ENCODE measurements at regions not wholly inside any gene's neighbourhood (a gene's known extent, or its start where the extent isn't known, plus 50 kb on each side); places are given as distances from the start of the nearest gene placed in this dataset.

DNA sequence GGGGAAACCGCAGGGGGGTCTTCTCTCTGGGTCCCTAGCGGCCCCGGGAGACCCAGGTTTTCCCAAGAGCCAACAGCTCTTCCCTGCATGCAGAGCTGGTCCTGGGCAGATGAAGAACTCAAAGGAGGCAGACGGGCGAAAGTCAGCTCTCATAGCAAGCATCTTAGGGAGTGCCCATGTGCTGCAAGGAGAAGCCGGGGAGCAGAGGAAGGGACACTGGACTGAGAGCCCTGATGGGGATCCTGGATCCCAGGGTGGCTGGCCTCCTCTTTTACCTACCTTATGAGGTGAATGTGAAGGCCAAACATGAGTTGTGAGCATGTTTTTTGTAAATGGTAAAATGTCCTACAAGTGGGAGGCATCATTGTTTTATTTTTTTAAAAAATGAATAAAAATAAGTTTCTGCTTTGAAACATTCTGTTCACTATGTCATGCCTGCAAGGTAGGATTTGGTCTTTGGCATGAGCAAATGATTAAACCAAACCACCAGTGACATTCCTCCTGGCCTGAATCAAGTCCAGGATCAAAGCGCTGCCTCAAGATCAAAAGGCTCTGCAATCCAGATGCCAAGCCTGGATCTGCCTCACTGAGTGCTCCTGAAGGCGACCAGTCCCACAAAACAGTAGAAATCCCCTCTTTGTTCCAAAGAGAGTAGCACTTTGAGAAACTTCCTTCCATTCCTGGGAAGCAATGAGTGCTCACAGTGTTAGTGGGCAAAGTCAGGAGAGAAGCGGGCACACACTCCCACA is 92.2 kb upstream of the SERP2 start:
- no peak overlapping the region for H3K4me3 Mint-ChIP-seq
- ATAC-seq (ENCODE audit: low read depth): no peak
- peaks cover 8% of the 10 kb centered on the region for H3K36me3 Mint-ChIP-seq
- DNase-seq: no peak
- H3K4me1 Mint-ChIP-seq: peaks cover 11% of the 10 kb centered on the region
- H3K9me3 Mint-ChIP-seq: peaks cover 7% of the 10 kb centered on the region
- peaks cover 16% of the 10 kb centered on the region for H3K27me3 Mint-ChIP-seq
- H3K27ac Mint-ChIP-seq: no peak overlapping the region
- POLR2A ChIA-PET: no interaction called here

- ATAC-seq (ENCODE audit: low read depth) (no peak), DNase-seq (no peak)
- Mint-ChIP-seq H3K27ac (no peak overlapping the region), H3K9me3 (no peaks in the 10 kb centered on the region), H3K4me3 (no peak overlapping the region), H3K4me1 (no peaks in the 10 kb centered on the region), H3K36me3 (no peaks in the 10 kb centered on the region), H3K27me3 (peaks cover 16% of the 10 kb centered on the region)
- POLR2A ChIA-PET: no interaction called here
These were observed 90.0 kb upstream of the SERP2 start for GRCh38 chr13:44283600-44283999.

DNA sequence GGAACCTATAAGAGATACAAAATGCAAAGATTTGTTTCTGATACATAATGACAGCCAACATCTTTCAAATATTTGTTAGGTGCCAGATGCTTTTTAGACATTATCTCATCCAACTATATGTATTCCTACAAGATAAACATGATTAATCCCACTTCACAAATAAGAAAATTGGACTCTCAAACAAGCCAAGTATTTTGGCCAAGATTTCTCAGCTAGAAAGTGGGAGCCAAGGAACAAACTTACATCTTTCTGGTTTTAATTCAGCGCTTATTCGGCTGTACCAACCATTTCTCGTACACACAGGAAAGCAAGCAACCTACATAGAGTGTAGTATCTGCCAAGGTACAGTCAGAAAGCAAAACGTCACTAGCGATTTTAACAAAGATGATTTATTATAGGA is 85.7 kb upstream of the SERP2 start:
- Mint-ChIP-seq H3K4me3 (no peak overlapping the region), H3K9me3 (peaks cover 4% of the 10 kb centered on the region), H3K36me3 (no peaks in the 10 kb centered on the region), H3K27me3 (peaks cover 21% of the 10 kb centered on the region), H3K27ac (no peak overlapping the region), H3K4me1 (no peaks in the 10 kb centered on the region)
- DNase-seq (no peak), ATAC-seq (ENCODE audit: low read depth) (no peak)
- POLR2A ChIA-PET: no interaction called here

GRCh38 chr13:44292545-44292944 is 81.1 kb upstream of the SERP2 start:
- H3K27me3 Mint-ChIP-seq: peaks cover 11% of the 10 kb centered on the region
- no peak for ATAC-seq (ENCODE audit: low read depth)
- no peaks in the 10 kb centered on the region for H3K36me3 Mint-ChIP-seq
- H3K27ac Mint-ChIP-seq: no peak overlapping the region
- POLR2A ChIA-PET: no interaction called here
- peaks cover 7% of the 10 kb centered on the region for H3K9me3 Mint-ChIP-seq
- DNase-seq: no peak
- H3K4me3 Mint-ChIP-seq: no peak overlapping the region
- no peaks in the 10 kb centered on the region for H3K4me1 Mint-ChIP-seq

GRCh38 chr13:44293374-44293773 is 80.2 kb upstream of the SERP2 start:
- no peak overlapping the region for H3K27ac Mint-ChIP-seq
- H3K4me1 Mint-ChIP-seq: no peaks in the 10 kb centered on the region
- DNase-seq (no peak), ATAC-seq (ENCODE audit: low read depth) (no peak)
- H3K4me3 Mint-ChIP-seq: no peak overlapping the region
- peaks cover 7% of the 10 kb centered on the region for H3K9me3 Mint-ChIP-seq
- POLR2A ChIA-PET: no interaction called here
- no peaks in the 10 kb centered on the region for H3K36me3 Mint-ChIP-seq
- peaks cover 11% of the 10 kb centered on the region for H3K27me3 Mint-ChIP-seq

- Mint-ChIP-seq H3K9me3 (peaks cover 7% of the 10 kb centered on the region), H3K4me1 (no peaks in the 10 kb centered on the region), H3K27ac (no peak overlapping the region), H3K4me3 (no peak overlapping the region), H3K27me3 (peaks cover 13% of the 10 kb centered on the region), H3K36me3 (no peaks in the 10 kb centered on the region)
- POLR2A ChIA-PET: no interaction called here
- no peak for ATAC-seq (ENCODE audit: low read depth)
- DNase-seq: no peak
These were observed 79.5 kb upstream of the SERP2 start for GRCh38 chr13:44293908-44294735.

DNA sequence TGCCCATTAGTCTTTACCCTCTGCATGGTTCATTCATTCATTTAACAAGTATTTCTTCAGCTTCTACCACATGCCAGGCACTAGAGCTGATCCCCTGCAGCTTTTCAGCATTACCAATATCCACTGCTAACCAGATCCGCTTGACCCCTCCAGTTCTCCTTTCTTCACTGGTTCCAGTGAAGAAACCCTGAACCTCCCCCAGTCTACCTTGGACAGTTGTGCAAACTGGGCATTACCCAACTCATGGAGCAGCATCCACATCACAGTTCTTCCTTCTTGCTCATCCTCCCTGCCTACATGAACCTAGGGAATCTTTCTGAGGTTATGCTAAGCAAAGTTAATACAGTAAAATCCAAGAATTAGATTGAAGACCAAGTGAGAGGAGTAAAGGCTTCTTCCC is 78.7 kb upstream of the SERP2 start:
- H3K27ac Mint-ChIP-seq: no peak overlapping the region
- ATAC-seq (ENCODE audit: low read depth) (no peak), DNase-seq (no peak)
- no peaks in the 10 kb centered on the region for H3K36me3 Mint-ChIP-seq
- H3K4me1 Mint-ChIP-seq: no peaks in the 10 kb centered on the region
- peaks cover 10% of the 10 kb centered on the region for H3K27me3 Mint-ChIP-seq
- peaks cover 7% of the 10 kb centered on the region for H3K9me3 Mint-ChIP-seq
- POLR2A ChIA-PET: no interaction called here
- H3K4me3 Mint-ChIP-seq: no peak overlapping the region

DNA sequence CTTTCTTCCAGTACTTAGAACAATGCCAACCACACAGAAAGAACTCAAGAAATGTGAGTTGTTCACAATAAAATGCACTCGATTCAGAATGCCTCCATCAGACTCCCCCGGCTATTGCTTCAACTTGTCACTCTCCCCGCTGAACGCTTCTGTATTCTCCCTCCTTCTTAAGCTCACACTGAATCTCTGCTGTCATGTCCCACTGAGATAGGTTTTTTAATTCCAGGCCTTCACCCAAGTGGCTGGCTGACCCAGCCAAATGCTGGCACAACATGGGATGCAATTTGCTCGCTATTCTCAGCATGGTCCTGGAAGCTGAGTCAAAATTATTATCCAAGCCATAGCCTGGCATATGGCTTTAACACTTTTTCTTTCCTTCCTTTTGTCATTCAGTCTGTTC is 76.8 kb upstream of the SERP2 start:
- Mint-ChIP-seq H3K36me3 (no peaks in the 10 kb centered on the region), H3K9me3 (peaks cover 11% of the 10 kb centered on the region), H3K27ac (no peak overlapping the region), H3K4me1 (peaks cover 3% of the 10 kb centered on the region), H3K27me3 (peaks cover 3% of the 10 kb centered on the region), H3K4me3 (no peak overlapping the region)
- POLR2A ChIA-PET: no interaction called here
- ATAC-seq (ENCODE audit: low read depth) (no peak), DNase-seq (no peak)

DNA sequence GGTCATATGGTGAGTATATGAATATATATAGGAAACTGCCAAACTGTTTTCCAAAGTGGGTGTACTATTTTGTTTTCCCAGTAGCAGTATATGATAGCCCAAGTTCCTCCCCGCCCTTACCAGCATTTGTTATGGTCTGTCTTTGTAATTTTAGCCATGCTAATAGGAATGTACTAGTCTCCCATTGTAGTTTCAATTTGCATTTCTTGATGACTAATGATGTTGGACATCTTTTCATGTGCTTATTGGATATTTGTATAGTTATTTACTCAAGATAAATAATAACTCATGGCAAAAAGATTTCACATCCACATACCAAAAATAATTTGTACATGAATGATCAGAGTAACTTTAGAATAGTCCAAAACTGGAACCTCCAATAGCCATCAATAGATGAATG is 75.3 kb upstream of the SERP2 start:
- ATAC-seq (ENCODE audit: low read depth) (no peak), DNase-seq (no peak)
- Mint-ChIP-seq H3K4me1 (peaks cover 3% of the 10 kb centered on the region), H3K27ac (no peak overlapping the region), H3K4me3 (no peak overlapping the region), H3K36me3 (no peaks in the 10 kb centered on the region), H3K27me3 (peaks cover 3% of the 10 kb centered on the region), H3K9me3 (peaks cover 9% of the 10 kb centered on the region)
- POLR2A ChIA-PET: no interaction called here

DNA sequence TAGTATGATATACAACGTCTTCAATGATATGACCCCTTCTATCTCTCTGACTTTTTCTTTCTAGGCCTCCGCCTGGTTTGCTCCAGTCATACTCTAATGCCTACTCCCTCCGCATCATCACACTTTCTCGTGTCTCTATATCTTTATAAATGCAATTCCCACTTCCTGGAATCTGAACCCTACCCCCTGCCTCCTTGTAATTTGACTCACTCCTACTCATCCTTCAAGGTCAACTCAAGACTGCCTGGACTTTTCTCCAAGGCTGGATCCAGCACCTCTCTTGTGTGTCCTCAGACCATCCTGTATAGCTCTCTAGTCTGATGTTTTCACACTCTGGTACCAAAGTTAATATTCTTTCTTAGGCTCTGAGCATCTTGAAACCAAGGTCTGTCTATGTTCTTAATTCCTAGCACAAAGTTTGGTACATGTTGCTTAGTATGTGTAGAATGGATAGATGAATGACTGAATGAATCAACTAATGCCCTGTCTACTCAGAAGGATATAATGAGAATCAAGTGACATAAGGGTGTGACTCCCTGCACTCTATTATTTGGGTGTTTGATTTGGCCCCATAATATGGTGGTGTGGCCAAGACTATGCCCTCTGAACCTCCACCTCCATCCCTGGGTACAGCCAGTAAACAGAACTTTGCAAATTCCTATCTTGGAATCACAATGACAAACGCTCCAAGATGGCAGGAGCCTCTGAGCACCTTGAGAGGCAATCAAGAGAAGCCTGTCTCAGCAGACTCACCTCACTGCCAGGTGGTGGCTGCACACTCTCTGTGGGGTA is 74.3 kb upstream of the SERP2 start:
- ATAC-seq (ENCODE audit: low read depth): no peak
- Mint-ChIP-seq H3K4me3 (no peak overlapping the region), H3K9me3 (peaks cover 9% of the 10 kb centered on the region), H3K27me3 (peaks cover 3% of the 10 kb centered on the region), H3K36me3 (no peaks in the 10 kb centered on the region), H3K4me1 (peaks cover 3% of the 10 kb centered on the region), H3K27ac (no peak overlapping the region)
- POLR2A ChIA-PET: no interaction called here
- no peak for DNase-seq

- H3K36me3 Mint-ChIP-seq: no peaks in the 10 kb centered on the region
- POLR2A ChIA-PET: no interaction called here
- H3K9me3 Mint-ChIP-seq: peaks cover 6% of the 10 kb centered on the region
- H3K27me3 Mint-ChIP-seq: peaks cover 5% of the 10 kb centered on the region
- no peak overlapping the region for H3K27ac Mint-ChIP-seq
- peaks cover 5% of the 10 kb centered on the region for H3K4me1 Mint-ChIP-seq
- ATAC-seq (ENCODE audit: low read depth): no peak
- no peak overlapping the region for H3K4me3 Mint-ChIP-seq
- no peak for DNase-seq
These were observed 72.6 kb upstream of the SERP2 start for GRCh38 chr13:44300895-44301638.

GRCh38 chr13:44301639-44302015 is 72.0 kb upstream of the SERP2 start:
- H3K36me3 Mint-ChIP-seq: no peaks in the 10 kb centered on the region
- H3K27ac Mint-ChIP-seq: no peak overlapping the region
- ATAC-seq (ENCODE audit: low read depth) (no peak), DNase-seq (no peak)
- POLR2A ChIA-PET: no interaction called here
- no peak overlapping the region for H3K4me3 Mint-ChIP-seq
- H3K4me1 Mint-ChIP-seq: peaks cover 10% of the 10 kb centered on the region
- H3K9me3 Mint-ChIP-seq: peaks cover 6% of the 10 kb centered on the region
- peaks cover 5% of the 10 kb centered on the region for H3K27me3 Mint-ChIP-seq

DNA sequence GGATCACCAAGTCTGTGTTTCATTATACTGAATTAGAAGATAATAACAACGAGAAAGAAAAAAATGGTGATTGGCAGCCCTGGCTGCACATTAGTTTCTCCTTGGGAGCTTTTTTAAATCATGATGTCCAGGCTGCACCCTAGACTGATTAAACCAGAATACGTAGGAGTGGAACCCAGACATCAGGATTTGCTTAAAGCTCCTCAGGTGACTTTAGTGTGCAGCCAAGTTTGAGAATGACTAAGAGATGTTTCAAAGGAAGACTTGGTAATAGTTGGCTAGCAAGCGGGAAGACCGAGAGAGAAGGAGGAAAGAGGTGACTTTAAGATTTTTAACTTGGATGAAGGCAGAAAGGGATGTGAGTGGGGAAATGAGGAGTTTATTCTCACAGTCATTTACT is 71.4 kb upstream of the SERP2 start:
- POLR2A ChIA-PET: no interaction called here
- Mint-ChIP-seq H3K36me3 (no peaks in the 10 kb centered on the region), H3K9me3 (peaks cover 6% of the 10 kb centered on the region), H3K27ac (no peak overlapping the region), H3K4me3 (no peak overlapping the region), H3K4me1 (peaks cover 15% of the 10 kb centered on the region), H3K27me3 (peaks cover 9% of the 10 kb centered on the region)
- DNase-seq (no peak), ATAC-seq (ENCODE audit: low read depth) (no peak)

Measured in activated naive CD8-positive, alpha-beta T cell treated with anti-CD3 and anti-CD28 coated beads, Interleukin-2, amount 10 ng/mL, durations not matched to agents 7 days and 5 days (primary cell).